A673 (cell line): ENCODE measurements at regions not wholly inside any gene's neighbourhood (a gene's known extent, or its start where the extent isn't known, plus 50 kb on each side); places are given as distances from the start of the nearest gene placed in this dataset.

ENCODE experiments used
- BruUV-seq: library from RNA; stranded (reverse); fragments of 400-500 nt; replicated peaks from 2 replicates; lab custom pipeline; 2021; lab: Mats Ljungman, UMichigan
- CTCF ChIA-PET: fragments of 300-600 bp; sonication (Branson Sonifier 250); formaldehyde crosslinking; loops from one replicate; lab custom pipeline; 2022; ENCODE audit warnings: antibody characterized with exemption; lab: Charles Lee
- POLR2A ChIA-PET: fragments of 300-600 bp; sonication (Branson Sonifier 250); formaldehyde crosslinking; loops from one replicate; lab custom pipeline; 2022; ENCODE audit warnings: antibody characterized with exemption; ENCODE audit not compliant: low non-redundant PET; lab: Charles Lee
- DNase-seq: peaks from one replicate; pipeline ENCODE4 v3.0.0-alpha.2; 2015; ENCODE audit warnings: low spot score
- H3K27ac ChIP-seq: fragments of 200-600 bp; sonication (generic); 2 replicates; pipeline ENCODE4 v1.5.1; 2016; ENCODE audit warnings: mixed run types, low read depth, mild to moderate bottlenecking, mixed read lengths, antibody characterized with exemption, low read length; ENCODE audit not compliant: poor library complexity, severe bottlenecking
- H3K27me3 ChIP-seq: fragments of 200-600 bp; sonication (generic); replicated peaks from 2 replicates; pipeline ENCODE4 v1.6.1; 2017; ENCODE audit warnings: mixed run types, low read depth, mild to moderate bottlenecking, mixed read lengths, antibody characterized with exemption, low read length; ENCODE audit not compliant: insufficient read depth, poor library complexity
- H3K36me3 ChIP-seq: fragments of 200-600 bp; sonication (generic); 2 replicates; pipeline ENCODE4 v1.6.1; 2016; ENCODE audit warnings: mixed run types, mild to moderate bottlenecking, mixed read lengths, antibody characterized with exemption, low read length; ENCODE audit not compliant: insufficient read depth, poor library complexity, severe bottlenecking
- H3K4me1 ChIP-seq: fragments of 200-600 bp; sonication (generic); 2 replicates; pipeline ENCODE4 v1.6.1; 2017; ENCODE audit warnings: mixed run types, mild to moderate bottlenecking, mixed read lengths, antibody characterized with exemption, low read length; ENCODE audit not compliant: insufficient read depth, poor library complexity, severe bottlenecking
- H3K4me3 ChIP-seq: fragments of 200-600 bp; sonication (generic); 2 replicates; pipeline ENCODE4 v1.5.1; 2016; ENCODE audit warnings: low read depth, mixed run types, mild to moderate bottlenecking, mixed read lengths, low read length; ENCODE audit not compliant: poor library complexity, severe bottlenecking
- H3K9me3 ChIP-seq: fragments of 200-600 bp; sonication (generic); 2 replicates; pipeline ENCODE4 v1.6.1; 2016; ENCODE audit warnings: mixed run types, low read depth, mild to moderate bottlenecking, mixed read lengths, antibody characterized with exemption, low read length; ENCODE audit not compliant: poor library complexity, severe bottlenecking
- EZH2 ChIP-seq: fragments of 200-600 bp; sonication (generic); IDR thresholded peaks from 2 replicates; pipeline ENCODE4 v1.6.1; 2017; ENCODE audit warnings: borderline replicate concordance, low read depth, mild to moderate bottlenecking, mixed read lengths, antibody characterized with exemption, low read length; ENCODE audit not compliant: poor library complexity, severe bottlenecking
- intact Hi-C: fragments of 100-400 bp; cut with micrococcal nuclease; formaldehyde crosslinking; loops from one replicate; pipeline ENCODE4 v1.10.0; 2022; ENCODE audit not compliant: unreplicated experiment
- TF ChIP-seq, protein P1 (sequence below): fragments of 300-800, 200-600 bp; sonication (generic); conservative IDR thresholded peaks from 2 replicates; pipeline ENCODE4 v1.5.1; 2017; ENCODE audit warnings: low read depth, mild to moderate bottlenecking, antibody characterized with exemption, low read length, moderate library complexity, mixed read lengths

DNA sequence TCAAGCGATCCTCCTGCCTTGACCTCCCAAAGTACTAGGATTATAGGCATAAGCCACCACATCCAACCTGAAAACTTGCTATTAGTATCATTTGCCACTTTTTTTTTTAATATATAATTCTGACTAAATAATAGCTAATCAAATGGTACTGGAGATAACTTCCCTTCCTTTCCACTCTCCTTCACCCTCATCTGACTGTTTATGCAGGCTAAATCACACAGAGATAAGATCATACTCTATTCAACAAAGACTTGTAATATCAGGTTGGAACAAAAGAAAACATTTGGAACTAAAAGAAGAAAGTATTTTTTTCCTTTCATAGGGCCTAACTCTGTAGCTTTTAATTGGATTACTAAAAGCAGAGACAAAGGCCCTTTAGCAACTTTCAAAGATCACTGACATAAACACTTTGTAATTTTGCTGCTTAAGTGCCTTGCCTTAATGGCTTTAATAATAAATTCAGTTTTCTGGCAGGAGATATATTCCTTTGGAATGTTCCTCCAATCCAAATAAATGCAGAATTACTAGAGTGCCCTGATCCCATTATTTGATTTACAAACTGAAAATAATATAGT is 198.7 kb upstream of the ASCC3 start:
- Histone ChIP-seq H3K4me1 (peaks cover 55% of the 10 kb centered on the region), H3K4me3 (no peak overlapping the region), H3K27me3 (no peaks in the 10 kb centered on the region), H3K9me3 (peaks cover 17% of the 10 kb centered on the region), H3K27ac (no peak overlapping the region), H3K36me3 (no peaks in the 10 kb centered on the region)
- TF ChIP-seq EZH2: no peak
- TF ChIP-seq, protein P1, sequence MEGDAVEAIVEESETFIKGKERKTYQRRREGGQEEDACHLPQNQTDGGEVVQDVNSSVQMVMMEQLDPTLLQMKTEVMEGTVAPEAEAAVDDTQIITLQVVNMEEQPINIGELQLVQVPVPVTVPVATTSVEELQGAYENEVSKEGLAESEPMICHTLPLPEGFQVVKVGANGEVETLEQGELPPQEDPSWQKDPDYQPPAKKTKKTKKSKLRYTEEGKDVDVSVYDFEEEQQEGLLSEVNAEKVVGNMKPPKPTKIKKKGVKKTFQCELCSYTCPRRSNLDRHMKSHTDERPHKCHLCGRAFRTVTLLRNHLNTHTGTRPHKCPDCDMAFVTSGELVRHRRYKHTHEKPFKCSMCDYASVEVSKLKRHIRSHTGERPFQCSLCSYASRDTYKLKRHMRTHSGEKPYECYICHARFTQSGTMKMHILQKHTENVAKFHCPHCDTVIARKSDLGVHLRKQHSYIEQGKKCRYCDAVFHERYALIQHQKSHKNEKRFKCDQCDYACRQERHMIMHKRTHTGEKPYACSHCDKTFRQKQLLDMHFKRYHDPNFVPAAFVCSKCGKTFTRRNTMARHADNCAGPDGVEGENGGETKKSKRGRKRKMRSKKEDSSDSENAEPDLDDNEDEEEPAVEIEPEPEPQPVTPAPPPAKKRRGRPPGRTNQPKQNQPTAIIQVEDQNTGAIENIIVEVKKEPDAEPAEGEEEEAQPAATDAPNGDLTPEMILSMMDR: no peak
- POLR2A ChIA-PET: no interaction called here
- intact Hi-C loops: no loop called here
- CTCF ChIA-PET: no interaction called here
- BruUV-seq: no TSS peak
- DNase-seq: peak; percentile 61

DNA sequence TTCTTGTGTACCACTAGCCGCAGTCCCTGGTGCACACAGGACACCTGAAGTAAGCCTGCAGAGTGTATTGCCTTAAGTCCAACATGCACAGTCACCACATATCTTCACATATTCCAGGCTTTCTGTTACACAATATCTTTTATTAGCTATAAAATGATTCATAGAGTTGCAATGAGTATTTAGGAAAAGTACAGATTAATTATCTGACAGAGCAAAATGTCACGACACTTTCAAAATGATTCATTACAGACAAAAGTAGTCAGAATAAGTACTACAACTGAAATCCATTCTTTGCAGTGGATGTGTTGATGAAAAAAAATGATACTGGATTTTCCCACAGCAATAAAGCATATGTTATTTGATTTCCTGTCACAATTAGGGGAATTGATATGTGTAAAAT is 199.5 kb upstream of the ASCC3 start:
- peak; percentile 63 for DNase-seq
- TF ChIP-seq, protein P1: no peak
- no peak for TF ChIP-seq EZH2
- H3K4me1 ChIP-seq: peaks cover 63% of the 10 kb centered on the region
- no TSS peak for BruUV-seq
- H3K4me3 ChIP-seq: no peak overlapping the region
- no peak overlapping the region for H3K27ac ChIP-seq
- ChIA-PET CTCF (no interaction called here), POLR2A (no interaction called here)
- H3K9me3 ChIP-seq: peaks cover 17% of the 10 kb centered on the region
- intact Hi-C loops: no loop called here
- no peaks in the 10 kb centered on the region for H3K36me3 ChIP-seq
- H3K27me3 ChIP-seq: no peaks in the 10 kb centered on the region

DNA sequence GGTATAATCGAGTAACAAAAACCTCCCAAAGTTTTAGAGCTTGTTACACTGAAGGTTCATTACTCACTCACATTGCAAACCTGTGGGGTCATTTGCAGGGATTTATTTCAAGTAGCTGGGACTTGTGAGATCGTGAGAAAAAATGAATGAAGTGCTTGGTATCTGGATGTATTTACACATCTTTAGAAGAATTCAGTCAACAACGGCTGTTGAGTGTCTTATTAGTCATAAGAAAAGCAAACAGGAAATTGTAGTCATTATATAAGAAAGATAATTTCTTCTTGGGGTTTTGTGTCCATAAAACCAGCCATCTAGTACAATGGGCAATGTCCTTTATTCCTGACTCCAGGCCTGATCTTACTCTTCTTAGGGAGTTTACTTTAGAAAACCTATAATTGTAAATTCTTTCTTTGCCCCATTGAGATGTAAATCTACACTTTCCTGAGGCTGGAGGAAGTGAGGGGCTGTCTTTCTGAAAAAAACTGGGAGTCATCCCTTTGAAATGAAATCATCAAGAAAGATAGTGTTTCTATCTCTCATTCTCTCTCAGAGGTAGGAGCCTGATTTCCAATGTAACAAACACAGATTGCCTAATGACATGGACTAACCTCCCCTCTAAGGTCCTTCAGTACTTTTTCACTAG is 202.5 kb upstream of the ASCC3 start:
- H3K4me3 ChIP-seq: no peak overlapping the region
- no peaks in the 10 kb centered on the region for H3K27me3 ChIP-seq
- no peak for TF ChIP-seq EZH2
- TF ChIP-seq, protein P1: no peak
- no TSS peak for BruUV-seq
- H3K9me3 ChIP-seq: peaks cover 4% of the 10 kb centered on the region
- intact Hi-C loops: no loop called here
- no peak overlapping the region for H3K27ac ChIP-seq
- no peaks in the 10 kb centered on the region for H3K36me3 ChIP-seq
- peaks cover 67% of the 10 kb centered on the region for H3K4me1 ChIP-seq
- peak; percentile 91 for DNase-seq
- POLR2A ChIA-PET: no interaction called here
- CTCF ChIA-PET: no interaction called here
